ENCODE measurements at regions not wholly inside any gene's neighbourhood (a gene's known extent, or its start where the extent isn't known, plus 50 kb on each side); places are given as distances from the start of the nearest gene placed in this dataset.

DNA sequence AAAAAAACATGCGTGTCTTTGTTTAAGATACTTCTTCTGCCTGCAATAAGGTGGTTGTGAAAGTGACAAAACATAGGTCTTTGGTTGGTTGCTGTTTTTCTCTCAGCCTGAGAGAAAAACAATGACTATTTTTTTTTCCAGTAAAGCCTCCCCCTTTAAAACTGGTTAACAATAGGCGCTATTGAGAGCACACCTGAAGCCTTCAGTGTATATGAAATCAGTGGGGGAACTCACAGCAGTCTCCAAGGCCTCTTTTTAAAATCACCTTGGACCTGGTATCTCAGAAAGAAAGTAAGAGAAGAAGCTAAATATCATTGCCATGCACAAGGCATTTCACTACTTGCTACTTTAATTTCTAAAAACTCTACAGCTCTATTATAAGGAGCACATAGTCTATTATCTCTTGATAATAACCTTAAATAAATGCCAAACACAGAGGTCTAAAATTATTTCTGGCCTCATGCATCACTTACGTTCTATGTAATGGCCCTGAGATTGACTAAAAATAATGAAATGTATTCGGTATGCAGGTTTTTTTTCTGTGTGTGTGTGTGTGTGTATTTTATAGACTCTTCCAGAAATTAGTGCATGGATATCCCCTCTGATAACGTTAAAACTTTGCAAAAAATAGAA, 544.4 kb downstream of the TDRD15 start:
- no peak overlapping the region for H3K56ac ChIP-seq (ENCODE audit: extremely low read depth, insufficient read depth, low read length)
- no peaks in the 10 kb centered on the region for H3K27me3 ChIP-seq (ENCODE audit: control insufficient read depth, insufficient read depth, low read length)
- no peak overlapping the region for H3K4me3 ChIP-seq (ENCODE audit: insufficient read depth, low read depth, low read length)
- no peak overlapping the region for H3K4me2 ChIP-seq (ENCODE audit: low read depth, low read length)
- no peak overlapping the region for H4K91ac ChIP-seq (ENCODE audit: insufficient read depth, low read depth, low read length)
- no peaks in the 10 kb centered on the region for H3K79me1 ChIP-seq (ENCODE audit: low read depth in 1 of 2, low read length in 2 of 2)
- no peak overlapping the region for H3K4ac ChIP-seq (ENCODE audit: low read depth, low read length)
- H2AFZ ChIP-seq (replicated peaks; ENCODE audit: low read length, poor library complexity): no peak overlapping the region
- ChIA-PET POLR2A (ENCODE audit: unreplicated experiment) (no interaction called here), CTCF (no interaction called here)
- TF ChIP-seq CEBPB (IDR thresholded peaks at IDR 0.05; ENCODE audit: low read depth, low read length): no peak
- TF ChIP-seq BHLHE40 (IDR thresholded peaks at IDR 0.05; ENCODE audit: low read depth, low read length): no peak
- TF ChIP-seq MAZ (IDR thresholded peaks at IDR 0.05; ENCODE audit: borderline replicate concordance, low read depth, low read length): no peak
- TF ChIP-seq NFE2L2 (IDR thresholded peaks at IDR 0.05; ENCODE audit: low read depth, low read length): no peak
- no peak for TF ChIP-seq ELK1 (IDR thresholded peaks at IDR 0.05; ENCODE audit: borderline replicate concordance, low read depth, low read length)
- TF ChIP-seq RFX5 (IDR thresholded peaks at IDR 0.05; ENCODE audit: low read depth, low read length): no peak
- TF ChIP-seq MAFK (IDR thresholded peaks at IDR 0.05; ENCODE audit: low read depth, low read length): no peak
- no peak for TF ChIP-seq MXI1 (IDR thresholded peaks at IDR 0.05; ENCODE audit: borderline replicate concordance, low read depth, low read length)
- TF ChIP-seq CHD1 (IDR thresholded peaks at IDR 0.05; ENCODE audit: low read depth, low read length): no peak
- TF ChIP-seq, protein P1, sequence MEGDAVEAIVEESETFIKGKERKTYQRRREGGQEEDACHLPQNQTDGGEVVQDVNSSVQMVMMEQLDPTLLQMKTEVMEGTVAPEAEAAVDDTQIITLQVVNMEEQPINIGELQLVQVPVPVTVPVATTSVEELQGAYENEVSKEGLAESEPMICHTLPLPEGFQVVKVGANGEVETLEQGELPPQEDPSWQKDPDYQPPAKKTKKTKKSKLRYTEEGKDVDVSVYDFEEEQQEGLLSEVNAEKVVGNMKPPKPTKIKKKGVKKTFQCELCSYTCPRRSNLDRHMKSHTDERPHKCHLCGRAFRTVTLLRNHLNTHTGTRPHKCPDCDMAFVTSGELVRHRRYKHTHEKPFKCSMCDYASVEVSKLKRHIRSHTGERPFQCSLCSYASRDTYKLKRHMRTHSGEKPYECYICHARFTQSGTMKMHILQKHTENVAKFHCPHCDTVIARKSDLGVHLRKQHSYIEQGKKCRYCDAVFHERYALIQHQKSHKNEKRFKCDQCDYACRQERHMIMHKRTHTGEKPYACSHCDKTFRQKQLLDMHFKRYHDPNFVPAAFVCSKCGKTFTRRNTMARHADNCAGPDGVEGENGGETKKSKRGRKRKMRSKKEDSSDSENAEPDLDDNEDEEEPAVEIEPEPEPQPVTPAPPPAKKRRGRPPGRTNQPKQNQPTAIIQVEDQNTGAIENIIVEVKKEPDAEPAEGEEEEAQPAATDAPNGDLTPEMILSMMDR (conservative IDR thresholded peaks at IDR 0.05; ENCODE audit: low read depth, low read length): no peak
- no peak for TF ChIP-seq POLR2A (IDR thresholded peaks at IDR 0.05; ENCODE audit: low read depth, low read length)
- no peak for TF ChIP-seq USF2 (IDR thresholded peaks at IDR 0.05; ENCODE audit: low read depth, low read length)
- no peak for TF ChIP-seq RCOR1 (IDR thresholded peaks at IDR 0.05; ENCODE audit: insufficient replicate concordance, low read length)
- ATAC-seq (ENCODE audit: low read depth) (no peak), DNase-seq (no peak)
- no peak overlapping the region for H2AK9ac ChIP-seq (replicated peaks; ENCODE audit: low read depth, low read length, poor library complexity)
- intact Hi-C loops (cut with micrococcal nuclease) (no loop called here), dilution Hi-C loops (cut with HindIII; ENCODE audit: low sequenced_read_pairs, unreplicated experiment) (no loop called here), in situ Hi-C loops (cut with MboI; ENCODE audit: low sequenced_read_pairs) (no loop called here)
- no peak overlapping the region for H2BK5ac ChIP-seq (ENCODE audit: low read depth, low read length, poor library complexity, severe bottlenecking)
- no peak overlapping the region for H4K8ac ChIP-seq (ENCODE audit: low read depth in 2 of 2, low read length in 2 of 2)
- no peak overlapping the region for H2BK120ac ChIP-seq (ENCODE audit: low read depth, low read length)
- WGBS, 2 experiments (ENCODE audit: extremely low coverage in 2 of 2, insufficient read length in 1 of 2): no CpG with 5 or more reads among the region's 5 CpGs
- no peak overlapping the region for H3K18ac ChIP-seq (ENCODE audit: low read depth, low read length)
- no peak overlapping the region for H2BK20ac ChIP-seq (ENCODE audit: low read depth, low read length)
- no peaks in the 10 kb centered on the region for H4K20me1 ChIP-seq (ENCODE audit: insufficient read depth, low read length)
- no TSS peak for BruUV-seq (replicated peaks)
- no peak overlapping the region for H2AK5ac ChIP-seq (ENCODE audit: low read depth, low read length)
- H2BK15ac ChIP-seq (ENCODE audit: low read depth, low read length): no peak overlapping the region
- no peaks in the 10 kb centered on the region for H3K4me1 ChIP-seq (ENCODE audit: control insufficient read depth, insufficient read depth, low read length)
- no peaks in the 10 kb centered on the region for H3K9me3 ChIP-seq (ENCODE audit: control insufficient read depth, insufficient read depth, low read length)
- no peak overlapping the region for H3K23ac ChIP-seq (ENCODE audit: low read depth, low read length)
- H3K14ac ChIP-seq (replicated peaks; ENCODE audit: low read depth, low read length): no peak overlapping the region
- H3K9me1 ChIP-seq (ENCODE audit: insufficient read depth, low read length): no peaks in the 10 kb centered on the region
- H3K27ac ChIP-seq (ENCODE audit: insufficient read depth, low read length): no peak overlapping the region
- H3K36me3 ChIP-seq (ENCODE audit: control insufficient read depth, insufficient read depth, low read length): no peaks in the 10 kb centered on the region
- no peak overlapping the region for H3K9ac ChIP-seq (ENCODE audit: low read depth, low read length)
- H4K5ac ChIP-seq (ENCODE audit: low read depth, low read length): no peak overlapping the region

Measured in IMR-90 (cell line).